PC-3 (cell line): ENCODE measurements at regions not wholly inside any gene's neighbourhood (a gene's known extent, or its start where the extent isn't known, plus 50 kb on each side); places are given as distances from the start of the nearest gene placed in this dataset.

Experiments
- ATAC-seq: fragments of 200-7000 bp; cut with Tn5 transposase; 2 replicates; pipeline ENCODE4 v1.9.1; 2020; ENCODE audit warnings: mild to moderate bottlenecking, moderate library complexity
- BruUV-seq: library from RNA; stranded (reverse); fragments of 400-500 nt; replicated peaks from 2 replicates; lab custom pipeline; 2021; lab: Mats Ljungman, UMichigan
- CTCF ChIA-PET: fragments of 300-600 bp; sonication (Branson Sonifier 250); formaldehyde crosslinking; loops from one replicate; lab custom pipeline; 2022; ENCODE audit warnings: antibody characterized with exemption; lab: Charles Lee
- POLR2A ChIA-PET: fragments of 300-600 bp; sonication (Branson Sonifier 250); formaldehyde crosslinking; loops from one replicate; lab custom pipeline; 2022; ENCODE audit warnings: antibody characterized with exemption; ENCODE audit not compliant: unreplicated experiment; lab: Charles Lee
- DNase-seq: peaks from one replicate; pipeline ENCODE4 v3.0.0-alpha.2; 2015
- H2AFZ ChIP-seq: fragments of 300-600 bp; sonication (generic); 2 replicates; pipeline ENCODE4 v1.6.0; 2016; ENCODE audit warnings: antibody characterized with exemption, low read length
- H3F3A ChIP-seq: fragments of 300-600 bp; sonication (generic); one replicate; pipeline ENCODE4 v1.6.0; 2017; ENCODE audit warnings: antibody characterized with exemption, low read length, control low read depth, mild to moderate bottlenecking; ENCODE audit not compliant: unreplicated experiment
- H3K27ac ChIP-seq: fragments of 300-600 bp; sonication (generic); 2 replicates; pipeline ENCODE4 v1.5.1; 2016; ENCODE audit warnings: mild to moderate bottlenecking, low read length
- H3K27me3 ChIP-seq: fragments of 300-600 bp; sonication (generic); 2 replicates; pipeline ENCODE4 v1.6.1; 2016; ENCODE audit warnings: low read length, mixed read lengths
- H3K36me3 ChIP-seq: fragments of 300-600 bp; sonication (generic); 2 replicates; pipeline ENCODE4 v1.6.1; 2016; ENCODE audit warnings: low read depth, mixed run types, low read length, mixed read lengths
- H3K4me1 ChIP-seq: fragments of 300-600 bp; sonication (generic); 2 replicates; pipeline ENCODE4 v1.5.1; 2016; ENCODE audit warnings: low read length; ENCODE audit not compliant: insufficient read depth
- H3K4me2 ChIP-seq: fragments of 300-600 bp; sonication (generic); 2 replicates; pipeline ENCODE4 v1.6.0; 2016; ENCODE audit warnings: low read length
- H3K4me3 ChIP-seq: fragments of 300-600 bp; sonication (generic); 2 replicates; pipeline ENCODE4 v1.5.1; 2016; ENCODE audit warnings: mild to moderate bottlenecking, low read length, mixed read lengths
- H3K79me2 ChIP-seq: fragments of 300-600 bp; sonication (generic); 2 replicates; pipeline ENCODE4 v1.6.1; 2017; ENCODE audit warnings: low read length, mixed read lengths
- H3K9ac ChIP-seq: fragments of 300-600 bp; sonication (generic); 2 replicates; pipeline ENCODE4 v1.6.0; 2016; ENCODE audit warnings: mild to moderate bottlenecking, low read length
- H3K9me2 ChIP-seq: fragments of 300-600 bp; sonication (generic); replicated peaks from 2 replicates; pipeline ENCODE4 v1.6.1; 2016; ENCODE audit warnings: mixed run types, low read length, mixed read lengths
- H3K9me3 ChIP-seq: fragments of 300-600 bp; sonication (generic); 2 replicates; pipeline ENCODE4 v1.6.1; 2016; ENCODE audit warnings: low read length, mixed read lengths
- H4K20me1 ChIP-seq: fragments of 300-600 bp; sonication (generic); 2 replicates; pipeline ENCODE4 v1.6.1; 2016; ENCODE audit warnings: low read length, mixed read lengths
- EZH2 ChIP-seq: fragments of 300-600 bp; sonication (generic); IDR thresholded peaks from one replicate; pipeline ENCODE4 v1.6.1; 2017; ENCODE audit warnings: antibody characterized with exemption, mild to moderate bottlenecking, low read length; ENCODE audit not compliant: unreplicated experiment
- EZH2phosphoT487 ChIP-seq: fragments of 300-600 bp; sonication (generic); IDR thresholded peaks from 2 replicates; pipeline ENCODE4 v1.6.1; 2018; ENCODE audit warnings: mild to moderate bottlenecking, antibody characterized with exemption, low read length, borderline replicate concordance
- intact Hi-C: fragments of 100-400 bp; cut with micrococcal nuclease; formaldehyde crosslinking; loops from 2 replicates; pipeline ENCODE4 v1.9.0; 2023
- TF ChIP-seq, protein P1 (sequence below): fragments of 300-600 bp; sonication (generic); conservative IDR thresholded peaks from 2 replicates; pipeline ENCODE4 v1.5.1; 2017; ENCODE audit warnings: antibody characterized with exemption, low read depth, mild to moderate bottlenecking, low read length

DNA sequence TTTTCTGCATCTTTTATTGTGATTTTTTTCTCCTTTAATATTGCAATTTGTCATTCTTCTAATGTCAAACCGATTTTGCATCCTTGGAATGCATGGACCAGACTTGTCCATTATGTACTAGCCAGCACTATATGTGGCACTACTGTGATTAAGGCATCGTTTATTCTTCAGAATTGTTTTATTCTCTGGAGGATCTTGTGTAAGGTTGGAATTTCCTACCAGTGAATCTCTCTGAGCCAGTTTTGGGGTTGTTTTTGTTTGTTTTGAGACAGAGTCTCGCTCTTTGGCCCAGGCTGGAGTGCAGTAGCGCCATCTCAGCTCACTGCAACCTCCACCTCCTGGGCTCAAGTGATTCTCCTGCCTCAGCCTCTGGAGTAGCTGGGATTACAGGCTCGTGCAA lies 58.5 kb downstream of the IGLL5 start:
- no peaks in the 10 kb centered on the region for H3K9me2 ChIP-seq
- no peaks in the 10 kb centered on the region for H3K9me3 ChIP-seq
- TF ChIP-seq, protein P1, sequence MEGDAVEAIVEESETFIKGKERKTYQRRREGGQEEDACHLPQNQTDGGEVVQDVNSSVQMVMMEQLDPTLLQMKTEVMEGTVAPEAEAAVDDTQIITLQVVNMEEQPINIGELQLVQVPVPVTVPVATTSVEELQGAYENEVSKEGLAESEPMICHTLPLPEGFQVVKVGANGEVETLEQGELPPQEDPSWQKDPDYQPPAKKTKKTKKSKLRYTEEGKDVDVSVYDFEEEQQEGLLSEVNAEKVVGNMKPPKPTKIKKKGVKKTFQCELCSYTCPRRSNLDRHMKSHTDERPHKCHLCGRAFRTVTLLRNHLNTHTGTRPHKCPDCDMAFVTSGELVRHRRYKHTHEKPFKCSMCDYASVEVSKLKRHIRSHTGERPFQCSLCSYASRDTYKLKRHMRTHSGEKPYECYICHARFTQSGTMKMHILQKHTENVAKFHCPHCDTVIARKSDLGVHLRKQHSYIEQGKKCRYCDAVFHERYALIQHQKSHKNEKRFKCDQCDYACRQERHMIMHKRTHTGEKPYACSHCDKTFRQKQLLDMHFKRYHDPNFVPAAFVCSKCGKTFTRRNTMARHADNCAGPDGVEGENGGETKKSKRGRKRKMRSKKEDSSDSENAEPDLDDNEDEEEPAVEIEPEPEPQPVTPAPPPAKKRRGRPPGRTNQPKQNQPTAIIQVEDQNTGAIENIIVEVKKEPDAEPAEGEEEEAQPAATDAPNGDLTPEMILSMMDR, result no peak
- no peak for TF ChIP-seq EZH2
- TF ChIP-seq EZH2phosphoT487, result no peak
- DNase-seq, result no peak
- no peak overlapping the region for H3K27ac ChIP-seq
- no peaks in the 10 kb centered on the region; the same call in 1 of the 2 replicates for H3K27me3 ChIP-seq
- CTCF ChIA-PET, result no interaction called here
- H3K36me3 ChIP-seq, result no peaks in the 10 kb centered on the region
- intact Hi-C loops, result no loop called here
- H3K79me2 ChIP-seq, result no peaks in the 10 kb centered on the region
- POLR2A ChIA-PET, result no interaction called here
- H4K20me1 ChIP-seq, result no peaks in the 10 kb centered on the region
- no peak for ATAC-seq
- H3K4me2 ChIP-seq, result no peak overlapping the region
- H2AFZ ChIP-seq, result no peak overlapping the region
- BruUV-seq, result no TSS peak
- no peak overlapping the region for H3K4me3 ChIP-seq
- H3K4me1 ChIP-seq, result no peaks in the 10 kb centered on the region
- H3F3A ChIP-seq, result no peaks in the 10 kb centered on the region
- H3K9ac ChIP-seq, result no peak overlapping the region

DNA sequence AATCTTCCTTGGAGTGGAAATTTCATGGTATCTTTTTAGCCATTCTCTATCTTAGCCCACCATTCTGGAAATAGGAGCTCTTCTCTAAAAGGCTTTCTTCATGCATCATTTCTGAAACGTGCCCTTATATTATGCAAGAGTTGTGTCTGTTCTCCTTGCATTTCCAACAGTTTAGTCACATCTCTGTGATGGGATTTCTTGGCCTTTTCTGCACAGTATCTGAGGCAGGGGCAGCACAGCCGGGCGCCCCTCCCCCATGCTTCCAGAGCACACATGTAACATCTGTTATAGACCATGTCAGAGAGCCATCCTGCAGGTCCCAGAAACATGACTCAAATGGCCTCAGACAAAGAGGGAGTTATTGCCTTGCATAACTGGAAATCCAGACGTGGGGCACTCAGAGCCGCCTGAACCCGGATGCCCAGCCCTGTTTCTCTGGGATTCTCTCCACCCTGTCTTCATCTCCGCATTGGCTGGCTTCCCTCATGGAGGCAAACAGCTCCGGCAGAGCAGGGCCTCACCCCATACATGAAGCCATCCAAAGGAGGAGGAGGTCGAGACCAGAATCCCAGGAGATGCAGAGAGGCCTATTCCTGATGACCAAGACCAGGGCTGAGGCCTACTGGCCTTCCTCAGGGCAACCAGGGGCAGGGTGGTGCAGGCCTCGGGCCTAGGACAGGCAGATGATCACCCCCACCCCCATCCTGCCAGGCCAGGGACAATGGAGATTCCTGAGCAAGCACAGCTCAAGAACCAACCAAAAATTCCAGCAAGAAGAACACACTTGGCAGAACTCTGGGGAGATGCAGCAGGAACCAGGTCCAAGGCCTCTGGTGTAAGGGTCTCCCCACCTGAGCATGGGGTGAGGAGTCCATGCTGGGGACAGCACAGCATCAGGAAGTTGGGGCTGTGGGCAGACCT lies 61.3 kb downstream of the IGLL5 start:
- H4K20me1 ChIP-seq, result no peaks in the 10 kb centered on the region
- TF ChIP-seq, protein P1, result no peak
- TF ChIP-seq EZH2 (no peak), EZH2phosphoT487 (no peak)
- no peak overlapping the region for H3K27ac ChIP-seq
- H3F3A ChIP-seq, result no peaks in the 10 kb centered on the region
- intact Hi-C loops, result no loop called here
- ATAC-seq, result no peak
- no peak overlapping the region for H3K9ac ChIP-seq
- no peak overlapping the region for H3K4me2 ChIP-seq
- no peak for DNase-seq
- POLR2A ChIA-PET, result no interaction called here
- no peaks in the 10 kb centered on the region for H3K79me2 ChIP-seq
- H3K4me3 ChIP-seq, result no peak overlapping the region
- no TSS peak for BruUV-seq
- peaks cover 11% of the 10 kb centered on the region for H3K27me3 ChIP-seq
- H3K9me2 ChIP-seq, result no peaks in the 10 kb centered on the region
- no peaks in the 10 kb centered on the region for H3K9me3 ChIP-seq
- H3K36me3 ChIP-seq, result no peaks in the 10 kb centered on the region
- H2AFZ ChIP-seq, result no peak overlapping the region
- no peaks in the 10 kb centered on the region for H3K4me1 ChIP-seq
- CTCF ChIA-PET, result no interaction called here

DNA sequence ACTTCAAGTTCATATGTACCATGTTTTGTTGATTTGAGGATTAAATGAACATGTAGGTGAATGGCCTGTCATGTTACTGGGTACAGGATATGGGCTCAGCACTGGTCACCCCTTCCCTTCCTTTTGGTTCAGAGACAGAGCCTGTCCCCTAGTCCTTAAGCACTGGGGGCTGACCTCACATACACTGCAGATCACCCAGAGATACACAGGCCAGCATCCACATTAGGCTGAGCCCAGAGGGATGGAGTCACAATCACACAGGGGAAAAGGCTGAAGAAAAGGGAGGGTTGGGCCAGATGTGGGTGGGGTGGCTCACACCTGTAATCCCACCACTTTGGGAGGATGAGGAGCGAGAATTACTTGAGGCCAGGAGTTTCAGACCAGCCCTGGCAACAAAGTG lies 62.3 kb downstream of the IGLL5 start:
- DNase-seq (no peak), ATAC-seq (no peak)
- H3K9me2 ChIP-seq, result no peaks in the 10 kb centered on the region
- no peaks in the 10 kb centered on the region for H3F3A ChIP-seq
- ChIA-PET POLR2A (no interaction called here), CTCF (no interaction called here)
- no peak overlapping the region for H3K9ac ChIP-seq
- H3K36me3 ChIP-seq, result no peaks in the 10 kb centered on the region
- H3K9me3 ChIP-seq, result no peaks in the 10 kb centered on the region
- H3K79me2 ChIP-seq, result no peaks in the 10 kb centered on the region
- no TSS peak for BruUV-seq
- peaks cover 18% of the 10 kb centered on the region for H3K27me3 ChIP-seq
- no peaks in the 10 kb centered on the region for H3K4me1 ChIP-seq
- no peak overlapping the region for H3K4me2 ChIP-seq
- H2AFZ ChIP-seq, result no peak overlapping the region
- H3K4me3 ChIP-seq, result no peak overlapping the region
- no peaks in the 10 kb centered on the region for H4K20me1 ChIP-seq
- no peak overlapping the region for H3K27ac ChIP-seq
- no peak for TF ChIP-seq EZH2
- no peak for TF ChIP-seq EZH2phosphoT487
- TF ChIP-seq, protein P1, result no peak
- intact Hi-C loops, result no loop called here
